ENCODE measurements at regions not wholly inside any gene's neighbourhood (a gene's known extent, or its start where the extent isn't known, plus 50 kb on each side); places are given as distances from the start of the nearest gene placed in this dataset.

DNA sequence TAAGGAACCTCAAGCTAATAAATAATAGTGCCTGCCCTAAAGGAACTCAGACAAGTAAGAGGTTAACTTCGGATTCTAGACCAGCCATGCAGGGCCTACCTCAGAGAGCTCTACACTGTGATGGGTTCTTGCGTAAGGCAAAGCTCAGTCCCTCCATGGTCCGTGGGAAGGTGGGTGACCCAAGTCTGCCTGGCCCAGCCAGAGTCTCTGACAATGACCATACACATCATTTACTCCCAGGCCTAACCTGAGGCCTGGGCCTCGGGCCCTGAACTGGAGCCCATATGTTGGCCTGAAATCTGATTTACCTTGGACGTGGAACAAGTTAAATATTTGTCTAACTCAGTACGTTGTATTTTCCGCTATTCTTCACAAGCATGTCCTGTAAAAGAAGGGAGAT, 55.1 kb downstream of the TMEM174 start:
- no peak for DNase-seq

Data from renal pelvis (tissue), 1 donor.